HG03354 (cell line): ENCODE measurements at regions not wholly inside any gene's neighbourhood (a gene's known extent, or its start where the extent isn't known, plus 50 kb on each side); places are given as distances from the start of the nearest gene placed in this dataset.
A peak's percentile ranks its signal among the peaks of the same experiment; 100 is the strongest.
"Not testable (repeated sequence)": the region's sequence is repeated elsewhere in the genome, so short reads cannot be mapped to it uniquely, and the experiment has no call there.

ENCODE experiments used
- ATAC-seq: cut with Tn5 transposase; IDR thresholded peaks from one replicate; pipeline ENCODE4 v1.9.1; 2021; ENCODE audit warnings: mild to moderate bottlenecking; ENCODE audit not compliant: unreplicated experiment, poor library complexity, severe bottlenecking

- ATAC-seq: no peak
Observed at GRCh38 chr13:32828711-32829110, 187.5 kb upstream of the KL start.

GRCh38 chr13:32829269-32829668 is 187.0 kb upstream of the KL start:
- no peak for ATAC-seq

DNA sequence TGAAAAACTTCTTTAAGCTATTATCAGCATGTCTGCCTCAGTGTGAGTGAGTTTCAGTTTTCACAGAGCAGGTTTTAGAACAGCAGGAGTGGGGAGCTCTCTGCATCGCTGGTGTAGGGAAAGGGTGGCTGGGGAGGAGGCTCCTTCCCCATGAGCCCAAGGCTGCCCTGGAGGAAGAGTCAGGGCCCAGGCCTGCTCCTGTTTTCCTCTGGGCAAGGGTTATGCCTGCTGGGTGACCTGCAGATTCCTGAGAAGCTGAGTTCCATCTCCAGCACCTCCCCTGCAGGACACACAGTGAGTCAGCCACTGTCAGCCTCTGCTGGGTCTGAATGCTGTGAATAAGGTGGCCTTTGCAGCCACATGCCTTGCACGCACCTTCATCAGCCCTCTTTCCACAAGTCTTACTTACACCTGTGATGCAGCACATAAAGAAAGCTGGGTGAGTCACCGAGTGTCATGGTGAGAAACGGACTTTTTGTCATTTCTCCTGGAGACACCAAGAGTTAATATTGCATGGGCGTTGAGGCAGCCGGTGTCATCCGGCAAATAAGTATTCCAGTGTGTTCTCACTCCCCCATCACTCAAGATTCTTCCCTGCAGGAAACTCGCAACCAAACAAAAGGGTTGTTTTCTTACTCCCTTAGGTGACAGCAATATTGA is 186.4 kb upstream of the KL start:
- ATAC-seq: no peak

DNA sequence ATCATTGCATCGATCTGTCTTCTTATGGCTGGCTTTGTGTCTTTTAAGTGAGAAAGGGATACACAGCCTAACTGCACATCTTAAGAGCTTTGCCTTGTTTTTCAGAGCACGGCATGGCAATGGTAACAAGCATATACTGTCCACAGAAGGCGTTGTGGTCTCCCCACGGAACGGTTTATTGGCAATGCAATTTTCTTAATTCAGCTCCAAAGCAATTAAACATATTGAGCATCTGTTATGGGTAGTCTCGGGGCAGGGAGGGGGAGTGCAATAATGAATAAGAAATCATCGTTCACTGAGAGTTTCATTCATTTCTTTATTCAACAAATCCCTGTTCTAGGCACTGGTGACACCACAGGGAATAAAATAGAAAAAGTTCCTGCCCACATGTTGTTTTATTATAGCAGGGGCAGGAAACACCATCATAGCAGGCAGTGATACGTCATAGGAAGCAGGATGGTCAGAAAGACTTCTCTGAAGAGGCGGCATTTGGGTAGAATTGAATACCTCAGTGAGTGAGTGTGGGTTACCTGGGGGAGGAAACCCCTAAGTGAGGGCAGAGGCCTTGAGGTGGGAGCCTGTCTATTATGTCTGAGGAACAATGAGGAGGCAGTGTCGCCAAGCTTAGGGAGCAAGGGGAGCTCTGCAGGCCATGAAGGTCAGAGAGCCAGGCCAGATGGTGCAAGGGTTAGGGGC is 185.7 kb upstream of the KL start:
- no peak for ATAC-seq

DNA sequence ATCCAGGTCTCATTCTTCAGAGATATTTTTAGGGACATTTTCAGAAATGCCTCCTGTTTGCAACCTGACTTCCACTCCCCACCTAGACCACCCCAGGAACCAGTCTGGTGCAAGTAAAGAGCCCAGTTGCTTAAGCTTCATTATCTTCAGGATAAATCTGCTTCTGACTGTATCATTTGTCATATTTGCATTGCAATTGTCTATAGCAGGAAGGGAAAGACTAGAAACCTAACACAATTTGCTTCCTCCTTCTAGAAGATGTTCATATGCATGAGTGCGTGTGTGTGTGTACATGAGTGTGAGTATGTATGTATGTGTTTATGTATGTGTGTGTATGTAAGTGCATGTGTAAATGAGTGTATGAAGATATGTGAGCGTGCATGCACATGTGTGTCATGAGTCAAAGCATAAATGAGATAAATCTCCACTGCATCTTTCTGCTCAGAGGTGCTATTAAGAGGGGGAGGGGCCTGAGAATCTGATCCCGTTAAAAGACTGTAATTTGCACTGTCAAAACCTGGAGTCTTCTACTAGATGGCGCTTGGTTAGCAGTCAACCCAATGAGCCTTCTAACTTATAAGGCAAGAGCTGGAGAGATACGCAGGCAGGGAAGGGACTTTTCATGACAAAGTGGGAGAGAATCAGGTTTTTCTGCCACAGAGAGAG is 178.8 kb upstream of the KL start:
- no peak for ATAC-seq

GRCh38 chr13:32837973-32838927 is 178.0 kb upstream of the KL start:
- ATAC-seq: no peak

GRCh38 chr13:32838945-32839344 is 177.3 kb upstream of the KL start:
- peak; percentile 91 for ATAC-seq

GRCh38 chr13:32840113-32840512 is 176.1 kb upstream of the KL start:
- ATAC-seq: no peak

GRCh38 chr13:32840989-32841713 is 175.1 kb upstream of the KL start:
- ATAC-seq: peak; percentile 45

- no peak for ATAC-seq
Observed at GRCh38 chr13:32845952-32846950, 170.0 kb upstream of the KL start.

- not testable (repeated sequence) for ATAC-seq
Observed at GRCh38 chr13:32847976-32848375, 168.2 kb upstream of the KL start.

GRCh38 chr13:32849369-32849768 is 166.9 kb upstream of the KL start:
- ATAC-seq: no peak

DNA sequence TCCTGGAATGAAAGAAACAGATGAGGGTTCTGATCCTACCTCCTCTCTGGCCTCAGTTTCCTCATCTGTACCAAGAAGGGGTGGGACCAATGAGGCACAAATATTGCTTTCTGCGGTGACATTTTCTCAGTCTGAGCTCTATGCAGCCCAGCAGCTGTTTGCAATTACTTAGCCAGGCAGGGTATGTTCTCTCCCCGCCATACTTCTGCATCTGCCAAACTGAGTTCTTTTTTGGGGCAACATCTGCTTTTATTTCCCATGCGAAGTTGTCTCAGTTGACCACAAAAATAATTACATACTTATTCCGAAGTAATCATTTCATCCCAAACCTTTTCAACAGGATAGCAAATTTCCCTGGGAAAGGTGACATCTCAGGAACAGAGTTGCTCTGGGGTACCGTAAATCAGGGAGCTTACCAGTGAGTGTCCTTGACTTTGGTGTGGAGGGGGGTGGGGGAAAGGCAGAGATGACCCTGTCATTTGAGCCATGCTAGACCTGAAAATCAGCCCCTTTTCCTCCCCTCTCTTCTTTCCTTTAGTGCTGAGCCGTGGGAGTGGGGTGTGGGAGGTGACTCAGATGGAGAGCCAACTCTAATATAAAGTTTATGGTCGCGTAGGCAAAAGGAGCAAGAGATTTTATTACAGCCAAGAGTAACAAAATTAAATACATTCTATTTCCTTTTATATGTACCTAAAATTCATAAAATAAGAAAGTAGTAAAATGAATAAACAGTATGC is 165.7 kb upstream of the KL start:
- no peak for ATAC-seq

- ATAC-seq: no peak
Observed at GRCh38 chr13:32851083-32852069, 164.8 kb upstream of the KL start.

DNA sequence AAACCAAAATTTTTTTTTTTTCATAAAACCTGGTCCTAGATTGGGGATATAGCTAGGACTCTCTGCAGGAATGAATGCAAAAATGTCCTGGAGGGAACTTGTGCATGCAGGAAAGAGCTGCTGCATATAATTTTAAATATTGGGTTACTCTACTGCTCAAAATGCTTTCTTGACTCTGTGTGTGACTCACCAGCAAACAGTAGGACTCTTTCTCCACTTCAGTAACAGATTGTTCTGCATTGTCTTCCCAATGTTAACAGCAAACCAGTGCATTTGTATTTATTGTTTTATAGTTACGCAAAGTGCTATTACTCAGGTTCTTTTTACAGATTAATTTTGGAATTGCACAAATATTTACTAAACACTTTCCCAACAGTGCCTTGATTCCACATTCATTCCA is 163.7 kb upstream of the KL start:
- ATAC-seq: no peak

DNA sequence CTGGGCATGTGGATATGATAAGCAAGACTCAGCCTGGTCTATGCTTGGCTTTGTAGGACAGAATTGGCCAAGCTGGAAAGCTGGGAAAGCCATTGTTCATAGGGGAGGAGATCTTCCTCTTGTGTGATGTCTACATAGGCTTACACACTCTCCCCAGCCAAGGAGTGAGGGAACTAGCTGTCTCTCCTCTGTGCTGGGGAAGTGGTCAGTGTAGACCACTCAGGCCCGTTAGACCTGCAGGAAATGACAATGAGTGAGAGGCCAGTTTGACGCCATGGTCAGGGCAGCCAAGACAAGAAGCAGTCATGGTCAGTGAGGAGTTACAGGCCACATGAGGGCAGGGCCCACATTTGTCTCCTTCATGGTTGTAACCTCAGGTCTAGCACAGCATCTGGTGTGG is 159.1 kb upstream of the KL start:
- ATAC-seq: no peak
